ENCODE measurements at regions not wholly inside any gene's neighbourhood (a gene's known extent, or its start where the extent isn't known, plus 50 kb on each side); places are given as distances from the start of the nearest gene placed in this dataset.
"Not testable (repeated sequence)": the region's sequence is repeated elsewhere in the genome, so short reads cannot be mapped to it uniquely, and the experiment has no call there.

DNA sequence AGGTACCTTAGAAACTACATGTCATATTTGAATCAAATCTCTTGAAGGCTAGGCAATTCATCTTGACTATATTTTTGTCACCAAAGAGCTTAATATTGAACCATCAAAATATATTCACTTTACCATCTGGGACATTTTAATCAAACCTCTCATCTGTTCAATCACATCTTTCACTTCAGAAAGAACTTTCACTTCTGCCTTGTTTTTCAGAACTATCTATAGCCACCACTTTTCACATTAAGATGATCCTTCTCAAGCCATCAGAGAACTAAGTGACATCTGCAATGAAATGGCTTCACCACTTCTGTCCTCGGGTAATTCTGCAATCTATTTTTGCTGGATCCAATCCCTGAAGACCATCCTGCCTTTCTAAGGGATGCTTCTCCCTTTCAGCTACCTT lies 57.8 kb downstream of the OR2B2 start:
- peaks cover 2% of the 10 kb centered on the region for H3K36me3 Mint-ChIP-seq (ENCODE audit: low read depth)
- no peak overlapping the region for H3K27ac Mint-ChIP-seq (ENCODE audit: unreplicated experiment)
- TF ChIP-seq, protein P1, sequence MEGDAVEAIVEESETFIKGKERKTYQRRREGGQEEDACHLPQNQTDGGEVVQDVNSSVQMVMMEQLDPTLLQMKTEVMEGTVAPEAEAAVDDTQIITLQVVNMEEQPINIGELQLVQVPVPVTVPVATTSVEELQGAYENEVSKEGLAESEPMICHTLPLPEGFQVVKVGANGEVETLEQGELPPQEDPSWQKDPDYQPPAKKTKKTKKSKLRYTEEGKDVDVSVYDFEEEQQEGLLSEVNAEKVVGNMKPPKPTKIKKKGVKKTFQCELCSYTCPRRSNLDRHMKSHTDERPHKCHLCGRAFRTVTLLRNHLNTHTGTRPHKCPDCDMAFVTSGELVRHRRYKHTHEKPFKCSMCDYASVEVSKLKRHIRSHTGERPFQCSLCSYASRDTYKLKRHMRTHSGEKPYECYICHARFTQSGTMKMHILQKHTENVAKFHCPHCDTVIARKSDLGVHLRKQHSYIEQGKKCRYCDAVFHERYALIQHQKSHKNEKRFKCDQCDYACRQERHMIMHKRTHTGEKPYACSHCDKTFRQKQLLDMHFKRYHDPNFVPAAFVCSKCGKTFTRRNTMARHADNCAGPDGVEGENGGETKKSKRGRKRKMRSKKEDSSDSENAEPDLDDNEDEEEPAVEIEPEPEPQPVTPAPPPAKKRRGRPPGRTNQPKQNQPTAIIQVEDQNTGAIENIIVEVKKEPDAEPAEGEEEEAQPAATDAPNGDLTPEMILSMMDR (conservative IDR thresholded peaks at IDR 0.05) = no peak
- H3K4me3 Mint-ChIP-seq = no peak overlapping the region
- no peaks in the 10 kb centered on the region for H3K4me1 Mint-ChIP-seq
- peaks cover 2% of the 10 kb centered on the region for H3K9me3 Mint-ChIP-seq
- no peaks in the 10 kb centered on the region for H3K27me3 Mint-ChIP-seq (ENCODE audit: low read depth)
- DNase-seq (ENCODE audit: low read depth, low spot score) = no peak

- Mint-ChIP-seq H3K36me3 (ENCODE audit: low read depth) (peaks cover 2% of the 10 kb centered on the region), H3K27me3 (ENCODE audit: low read depth) (no peaks in the 10 kb centered on the region), H3K9me3 (peaks cover 2% of the 10 kb centered on the region), H3K27ac (ENCODE audit: unreplicated experiment) (no peak overlapping the region), H3K4me3 (no peak overlapping the region), H3K4me1 (peaks cover 13% of the 10 kb centered on the region)
- TF ChIP-seq, protein P1 (conservative IDR thresholded peaks at IDR 0.05) = no peak
- no peak for DNase-seq (ENCODE audit: low read depth, low spot score)
Measured at GRCh38 chr6:27851440-27851839, 60.8 kb downstream of the OR2B2 start.

DNA sequence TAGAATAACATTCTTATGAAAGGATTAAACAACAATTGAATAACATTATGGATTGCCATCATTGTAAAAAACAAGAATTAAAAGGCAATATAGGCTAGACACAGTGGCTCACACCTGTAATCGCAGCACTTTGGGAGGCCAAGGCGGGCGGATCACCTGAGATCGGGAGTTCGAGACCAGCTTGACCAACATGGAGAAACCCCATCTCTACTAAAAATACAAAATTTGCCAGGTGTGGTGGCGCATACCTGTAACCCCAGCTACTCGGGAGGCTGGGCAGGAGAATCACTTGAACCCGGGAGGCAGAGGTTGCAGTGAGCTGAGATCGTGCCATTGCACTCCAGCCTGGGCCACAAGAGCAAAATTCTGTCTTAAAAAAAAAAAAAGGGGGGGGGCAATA lies 63.2 kb downstream of the OR2B2 start:
- H3K9me3 Mint-ChIP-seq; H3K27ac Mint-ChIP-seq (ENCODE audit: unreplicated experiment); H3K36me3 Mint-ChIP-seq (ENCODE audit: low read depth); H3K27me3 Mint-ChIP-seq (ENCODE audit: low read depth); DNase-seq (ENCODE audit: low read depth, low spot score); H3K4me3 Mint-ChIP-seq: not testable (repeated sequence)
- peaks cover 13% of the 10 kb centered on the region for H3K4me1 Mint-ChIP-seq

DNA sequence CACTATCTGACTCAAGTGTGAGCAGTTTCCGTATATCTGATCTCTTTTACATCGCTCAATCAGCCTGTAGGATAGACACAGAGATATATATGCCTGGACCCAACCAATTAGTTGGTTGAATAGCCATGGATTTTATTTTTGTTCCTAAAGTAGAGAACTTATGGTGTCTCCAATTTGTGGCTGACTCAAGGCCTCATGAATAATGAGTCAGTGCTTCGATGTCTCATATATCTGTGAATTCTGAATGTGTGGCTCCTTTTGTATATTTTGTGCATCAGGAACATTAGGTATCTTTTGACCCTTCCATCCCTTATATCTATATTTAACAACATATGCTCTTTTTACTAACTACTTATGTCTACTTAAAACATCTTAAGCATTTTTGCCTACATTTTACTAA lies 64.5 kb downstream of the OR2B2 start:
- Mint-ChIP-seq H3K4me3 (no peak overlapping the region), H3K27ac (ENCODE audit: unreplicated experiment) (no peak overlapping the region), H3K4me1 (peaks cover 13% of the 10 kb centered on the region), H3K27me3 (ENCODE audit: low read depth) (no peaks in the 10 kb centered on the region), H3K9me3 (no peaks in the 10 kb centered on the region), H3K36me3 (ENCODE audit: low read depth) (no peaks in the 10 kb centered on the region)
- TF ChIP-seq, protein P1 (conservative IDR thresholded peaks at IDR 0.05) = no peak
- no peak for DNase-seq (ENCODE audit: low read depth, low spot score)

GRCh38 chr6:27840572-27840971 lies 71.6 kb downstream of the OR2B2 start:
- H3K9me3 Mint-ChIP-seq = no peaks in the 10 kb centered on the region
- no peak for DNase-seq (ENCODE audit: low read depth, low spot score)
- TF ChIP-seq, protein P1 (conservative IDR thresholded peaks at IDR 0.05) = no peak
- H3K36me3 Mint-ChIP-seq (ENCODE audit: low read depth) = no peaks in the 10 kb centered on the region
- H3K27me3 Mint-ChIP-seq (ENCODE audit: low read depth) = no peaks in the 10 kb centered on the region
- H3K4me3 Mint-ChIP-seq = no peak overlapping the region
- peaks cover 15% of the 10 kb centered on the region for H3K4me1 Mint-ChIP-seq
- H3K27ac Mint-ChIP-seq (ENCODE audit: unreplicated experiment) = no peak overlapping the region

- DNase-seq (ENCODE audit: low read depth, low spot score) = no peak
- Mint-ChIP-seq H3K36me3 (ENCODE audit: low read depth) (no peaks in the 10 kb centered on the region), H3K27me3 (ENCODE audit: low read depth) (no peaks in the 10 kb centered on the region), H3K4me3 (no peak overlapping the region), H3K27ac (ENCODE audit: unreplicated experiment) (no peak overlapping the region), H3K4me1 (peaks cover 20% of the 10 kb centered on the region), H3K9me3 (no peaks in the 10 kb centered on the region)
- TF ChIP-seq, protein P1 (conservative IDR thresholded peaks at IDR 0.05) = no peak
Measured at GRCh38 chr6:27839626-27840475, 72.3 kb downstream of the OR2B2 start.
